GM23338 (cell line): ENCODE measurements at regions not wholly inside any gene's neighbourhood (a gene's known extent, or its start where the extent isn't known, plus 50 kb on each side); places are given as distances from the start of the nearest gene placed in this dataset.

Experiments
- ATAC-seq: fragments of 200-7000 bp; cut with Tn5 transposase; 3 replicates; pipeline ENCODE4 v1.9.1; 2020
- DNase-seq: peaks from one replicate; pipeline ENCODE4 v3.0.0-alpha.2; 2015; ENCODE audit warnings: low spot score
- H2AFZ ChIP-seq: fragments of 200-600 bp; sonication (generic); 2 replicates; pipeline ENCODE4 v1.8.0; 2016; ENCODE audit warnings: antibody characterized with exemption, mild to moderate bottlenecking, moderate library complexity
- H3F3A ChIP-seq: fragments of 200-600 bp; sonication (generic); replicated peaks from 2 replicates; pipeline ENCODE4 v1.8.0; 2017; ENCODE audit warnings: antibody characterized with exemption, mixed run types, low read depth
- H3K27ac ChIP-seq: fragments of 200-600 bp; sonication (generic); 2 replicates; pipeline ENCODE4 v1.6.1; 2016; ENCODE audit warnings: low read depth
- H3K27me3 ChIP-seq: fragments of 200-600 bp; sonication (generic); 2 replicates; pipeline ENCODE4 v1.8.0; 2016; ENCODE audit warnings: mild to moderate bottlenecking, mixed run types, moderate library complexity; ENCODE audit not compliant: insufficient read depth
- H3K36me3 ChIP-seq: fragments of 200-600 bp; sonication (generic); 2 replicates; pipeline ENCODE4 v1.8.0; 2016; ENCODE audit warnings: mild to moderate bottlenecking; ENCODE audit not compliant: insufficient read depth
- H3K4me1 ChIP-seq: fragments of 200-600 bp; sonication (generic); 2 replicates; pipeline ENCODE4 v1.8.0; 2016; ENCODE audit warnings: mild to moderate bottlenecking, moderate library complexity; ENCODE audit not compliant: insufficient read depth
- H3K4me2 ChIP-seq: fragments of 200-600 bp; sonication (generic); 2 replicates; pipeline ENCODE4 v1.7.1; 2017; ENCODE audit warnings: mixed run types
- H3K4me3 ChIP-seq: fragments of 200-600 bp; sonication (generic); 2 replicates; pipeline ENCODE4 v1.6.1; 2016; ENCODE audit warnings: mixed run types
- H3K79me2 ChIP-seq: fragments of 200-600 bp; sonication (generic); replicated peaks from 2 replicates; pipeline ENCODE4 v1.8.0; 2017; ENCODE audit warnings: mild to moderate bottlenecking; ENCODE audit not compliant: insufficient read depth
- H3K9me2 ChIP-seq: fragments of 200-600 bp; sonication (generic); 2 replicates; pipeline ENCODE4 v1.8.0; 2017; ENCODE audit not compliant: insufficient read depth
- H4K20me1 ChIP-seq: fragments of 200-600 bp; sonication (generic); replicated peaks from 2 replicates; pipeline ENCODE4 v1.8.0; 2017; ENCODE audit warnings: mild to moderate bottlenecking; ENCODE audit not compliant: insufficient read depth
- H3K27ac Mint-ChIP-seq: 2 replicates; pipeline ENCODE4 v1.8.0; 2020; ENCODE audit warnings: inconsistent platforms, mild to moderate bottlenecking, moderate library complexity, mixed read lengths
- H3K27me3 Mint-ChIP-seq: 3 replicates; pipeline ENCODE4 v1.8.0; 2022; ENCODE audit warnings: low read depth, mild to moderate bottlenecking, moderate library complexity, mixed read lengths, inconsistent platforms; ENCODE audit not compliant: insufficient read depth, poor library complexity
- H3K36me3 Mint-ChIP-seq: 3 replicates; pipeline ENCODE4 v1.8.0; 2021; ENCODE audit warnings: low read depth, mild to moderate bottlenecking, inconsistent platforms, moderate library complexity, mixed read lengths
- H3K4me1 Mint-ChIP-seq: 3 replicates; pipeline ENCODE4 v1.8.0; 2020; ENCODE audit warnings: mild to moderate bottlenecking, inconsistent platforms, mixed read lengths
- H3K4me3 Mint-ChIP-seq: 3 replicates; pipeline ENCODE4 v1.8.0; 2021; ENCODE audit warnings: moderate library complexity, mild to moderate bottlenecking, inconsistent platforms, mixed read lengths
- H3K9me3 Mint-ChIP-seq: 3 replicates; pipeline ENCODE4 v1.8.0; 2020; ENCODE audit warnings: moderate library complexity, mild to moderate bottlenecking, inconsistent platforms, mixed read lengths
- EZH2 ChIP-seq: fragments of 200-600 bp; sonication (generic); IDR thresholded peaks from one replicate; pipeline ENCODE4 v1.8.0; 2017; ENCODE audit warnings: antibody characterized with exemption, mild to moderate bottlenecking, low read depth; ENCODE audit not compliant: unreplicated experiment
- NANOG ChIP-seq: IDR thresholded peaks from 2 replicates; pipeline ENCODE4 v1.6.1; 2016; ENCODE audit warnings: antibody characterized with exemption, borderline replicate concordance
- STAT1 ChIP-seq: IDR thresholded peaks from one replicate; pipeline ENCODE4 v1.6.1; 2016; ENCODE audit warnings: antibody characterized with exemption; ENCODE audit not compliant: unreplicated experiment
- ZNF114 ChIP-seq: fragments of 250-450 bp; sonication (Bioruptor Pico); IDR thresholded peaks from 2 replicates; pipeline ENCODE4 v1.5.0; 2020; ENCODE audit warnings: mild to moderate bottlenecking, moderate library complexity
- ZNF331 ChIP-seq: fragments of 250-450 bp; sonication (Bioruptor Pico); IDR thresholded peaks from 2 replicates; pipeline ENCODE4 v1.5.0; 2020; ENCODE audit warnings: low read depth, mild to moderate bottlenecking, moderate library complexity
- ZNF462 ChIP-seq: fragments of 250-450 bp; sonication (Bioruptor Pico); IDR thresholded peaks from 2 replicates; pipeline ENCODE4 v1.5.0; 2020; ENCODE audit warnings: mild to moderate bottlenecking, moderate library complexity

- H3K4me3 Mint-ChIP-seq = no peak overlapping the region
- H3K4me3 ChIP-seq = no peak overlapping the region
- H3K27ac ChIP-seq = no peak overlapping the region
- H3K9me3 Mint-ChIP-seq = no peaks in the 10 kb centered on the region
- no peak for TF ChIP-seq STAT1
- TF ChIP-seq ZNF462 (CRISPR knock-in tag) = no peak
- TF ChIP-seq ZNF114 (CRISPR knock-in tag) = no peak
- no peak for TF ChIP-seq NANOG
- no peaks in the 10 kb centered on the region for H3K27me3 ChIP-seq
- H3F3A ChIP-seq = no peaks in the 10 kb centered on the region
- H3K4me1 Mint-ChIP-seq = peaks cover 12% of the 10 kb centered on the region
- no peak overlapping the region for H3K27ac Mint-ChIP-seq
- no peaks in the 10 kb centered on the region for H3K79me2 ChIP-seq
- peaks cover 19% of the 10 kb centered on the region for H3K4me1 ChIP-seq
- ATAC-seq (no peak), DNase-seq (no peak)
- no peak overlapping the region for H2AFZ ChIP-seq
- no peaks in the 10 kb centered on the region for H3K36me3 ChIP-seq
- H3K9me2 ChIP-seq = no peaks in the 10 kb centered on the region
- H3K36me3 Mint-ChIP-seq = no peaks in the 10 kb centered on the region
- H3K4me2 ChIP-seq = no peak overlapping the region
- H4K20me1 ChIP-seq = no peaks in the 10 kb centered on the region
- H3K27me3 Mint-ChIP-seq = no peaks in the 10 kb centered on the region
These were observed 105.0 kb downstream of the AREG start for GRCh38 chr4:74549936-74550335.

DNA sequence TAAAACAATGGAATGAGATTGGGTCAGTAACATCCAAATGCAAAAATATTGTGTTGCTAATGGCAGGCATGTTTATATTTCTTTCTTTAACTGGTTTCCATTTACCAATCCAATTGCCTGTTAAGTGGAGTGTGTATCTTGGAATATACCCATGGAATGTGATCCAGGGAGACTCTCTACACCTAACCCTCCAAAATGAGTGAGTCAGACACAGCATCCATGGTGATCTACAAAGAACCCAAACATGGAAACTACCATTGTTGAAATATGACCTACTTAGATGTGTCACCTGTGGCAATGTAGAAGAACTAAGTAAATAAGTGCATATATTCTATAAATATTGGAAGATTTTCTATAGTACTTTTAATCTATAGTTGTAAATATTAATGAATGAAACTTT, 110.3 kb downstream of the AREG start:
- ATAC-seq = no peak
- TF ChIP-seq ZNF114 (CRISPR knock-in tag) = no peak
- no peak for TF ChIP-seq ZNF331 (CRISPR knock-in tag)
- no peak for TF ChIP-seq EZH2
- TF ChIP-seq ZNF462 (CRISPR knock-in tag) = no peak

More for the DNA sequence above, 110.3 kb downstream of the AREG start:
- H4K20me1 ChIP-seq = no peaks in the 10 kb centered on the region
- H3K36me3 Mint-ChIP-seq = no peaks in the 10 kb centered on the region
- peaks cover 13% of the 10 kb centered on the region for H3K4me1 ChIP-seq
- H3K4me3 Mint-ChIP-seq = no peak overlapping the region
- no peaks in the 10 kb centered on the region for H3K36me3 ChIP-seq
- H3K9me3 Mint-ChIP-seq = no peaks in the 10 kb centered on the region
- H3K4me2 ChIP-seq = no peak overlapping the region
- no peak overlapping the region for H2AFZ ChIP-seq
- peaks cover 11% of the 10 kb centered on the region for H3K4me1 Mint-ChIP-seq
- no peak for DNase-seq
- H3F3A ChIP-seq = no peaks in the 10 kb centered on the region
- H3K27me3 ChIP-seq = no peaks in the 10 kb centered on the region
- no peaks in the 10 kb centered on the region for H3K79me2 ChIP-seq
- no peak overlapping the region for H3K4me3 ChIP-seq
- H3K27ac ChIP-seq = no peak overlapping the region
- no peak overlapping the region for H3K27ac Mint-ChIP-seq
- H3K9me2 ChIP-seq = peaks cover 5% of the 10 kb centered on the region; the same call in 1 of the 2 replicates
- no peaks in the 10 kb centered on the region for H3K27me3 Mint-ChIP-seq
